Islet of Langerhans (tissue), 1 donor: ENCODE measurements at regions not wholly inside any gene's neighbourhood (a gene's known extent, or its start where the extent isn't known, plus 50 kb on each side); places are given as distances from the start of the nearest gene placed in this dataset.
"Not testable (repeated sequence)": the region's sequence is repeated elsewhere in the genome, so short reads cannot be mapped to it uniquely, and the experiment has no call there.

Experiments used
- FAIRE-seq: peaks from one replicate; lab custom pipeline; 2011; peaks lifted over from hg19 to GRCh38; lab: Jason Lieb, UNC

- no peak for FAIRE-seq
These were observed 750.4 kb downstream of the TENT5A start for GRCh38 chr6:81002126-81002525.

- FAIRE-seq: no peak
These were observed 761.2 kb downstream of the TENT5A start for GRCh38 chr6:80991316-80991715.

GRCh38 chr6:80988892-80989291 is 763.6 kb downstream of the TENT5A start:
- FAIRE-seq: no peak

GRCh38 chr6:80988286-80988685 is 764.2 kb downstream of the TENT5A start:
- no peak for FAIRE-seq

- FAIRE-seq: not testable (repeated sequence)
These were observed 771.3 kb downstream of the TENT5A start for GRCh38 chr6:80981226-80981625.

DNA sequence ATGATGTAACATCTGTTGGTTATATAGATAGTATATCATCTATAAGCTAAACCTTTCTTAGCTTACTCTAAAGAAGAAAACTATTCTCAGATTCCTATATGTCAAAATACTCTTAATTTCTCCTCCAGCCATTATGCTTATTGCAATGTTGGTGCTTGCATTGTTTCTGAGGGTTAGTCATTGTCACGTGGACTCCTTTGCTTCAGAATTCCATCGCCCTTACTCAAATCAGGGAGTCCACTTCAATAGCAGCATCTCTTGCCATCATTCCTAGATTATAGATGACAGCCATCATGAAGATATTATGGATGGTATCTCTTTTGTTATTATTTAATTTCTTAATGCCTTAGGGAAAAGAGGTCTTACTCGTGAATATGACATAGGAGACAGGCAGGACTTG is 776.1 kb downstream of the TENT5A start:
- no peak for FAIRE-seq

GRCh38 chr6:80974579-80974978 is 777.9 kb downstream of the TENT5A start:
- FAIRE-seq: no peak

DNA sequence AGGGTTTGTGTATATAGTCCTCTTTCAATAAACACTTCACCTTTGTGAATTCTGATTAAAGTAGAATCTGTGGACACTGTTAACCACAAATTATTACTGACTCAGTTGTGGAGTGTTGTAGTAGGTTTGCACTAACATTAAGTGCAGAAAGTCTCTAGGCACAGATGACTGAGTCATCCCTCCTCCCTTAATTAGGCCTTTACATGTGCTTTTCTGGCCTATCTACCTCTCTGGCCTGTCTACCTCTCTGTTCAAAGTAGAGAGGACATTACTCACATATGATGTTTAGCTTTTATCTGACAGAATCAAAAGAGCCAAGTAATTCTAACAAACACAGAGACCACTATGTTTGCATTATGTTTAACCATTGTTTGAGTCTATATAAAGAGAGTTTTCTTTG is 783.0 kb downstream of the TENT5A start:
- FAIRE-seq: peak; percentile 36

DNA sequence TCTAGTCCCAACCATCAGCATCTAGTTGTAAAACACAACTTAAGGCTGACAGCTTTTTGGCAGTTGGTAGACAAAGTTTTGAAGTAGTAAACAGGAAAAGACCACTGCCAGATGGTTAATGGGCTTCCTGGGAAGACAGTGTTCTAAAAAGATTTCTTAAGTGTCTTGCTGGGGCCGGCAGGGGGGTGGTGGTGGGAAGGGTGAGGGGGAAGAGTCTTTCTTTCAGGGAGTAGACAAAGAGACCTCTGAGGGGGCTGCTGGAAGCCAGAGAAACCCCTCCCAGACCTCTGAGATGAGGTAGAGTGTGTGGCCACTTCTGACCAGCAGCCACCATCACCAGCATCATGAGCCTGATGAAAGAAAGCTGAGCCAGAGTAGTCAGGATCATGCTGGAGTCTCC is 784.9 kb downstream of the TENT5A start:
- FAIRE-seq: no peak

GRCh38 chr6:80962382-80962781 is 790.1 kb downstream of the TENT5A start:
- FAIRE-seq: no peak

DNA sequence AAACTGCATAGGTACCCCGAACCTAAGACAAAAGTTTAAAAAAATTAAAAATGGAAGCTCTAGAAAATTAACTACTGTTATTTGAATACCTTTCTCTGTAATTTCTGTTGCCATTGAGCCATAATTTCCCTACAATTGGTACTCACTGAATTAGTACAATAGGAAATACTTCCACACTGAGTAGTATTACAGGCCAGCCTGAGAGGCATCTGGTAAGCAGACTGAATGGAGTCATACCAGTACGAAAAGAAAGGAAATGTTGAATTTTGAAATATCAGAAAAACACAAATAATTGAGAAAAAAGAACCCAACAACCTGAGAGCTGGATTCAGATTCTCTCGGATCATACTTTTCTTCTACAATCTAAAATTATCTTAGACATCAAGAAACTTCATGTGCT is 791.3 kb downstream of the TENT5A start:
- no peak for FAIRE-seq

DNA sequence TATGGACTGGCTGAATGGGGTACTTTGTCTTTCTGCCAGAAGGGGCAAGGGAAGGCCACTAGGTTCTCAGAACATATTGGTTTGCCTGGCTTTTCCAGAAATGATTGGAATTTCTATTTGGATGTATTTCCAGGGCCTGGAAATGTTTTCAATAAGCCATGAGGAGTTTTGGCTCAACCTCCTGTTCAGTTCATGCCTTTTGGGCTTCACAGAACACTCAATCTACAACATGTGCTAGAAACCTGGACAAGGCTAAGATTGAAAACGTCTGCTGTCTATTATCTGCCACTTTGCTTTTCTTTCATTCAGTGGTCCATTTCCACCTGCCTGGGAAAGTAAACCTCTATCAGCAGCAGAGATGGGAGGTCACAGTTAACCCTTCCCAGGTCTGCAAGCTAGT is 793.4 kb downstream of the TENT5A start:
- FAIRE-seq: no peak

DNA sequence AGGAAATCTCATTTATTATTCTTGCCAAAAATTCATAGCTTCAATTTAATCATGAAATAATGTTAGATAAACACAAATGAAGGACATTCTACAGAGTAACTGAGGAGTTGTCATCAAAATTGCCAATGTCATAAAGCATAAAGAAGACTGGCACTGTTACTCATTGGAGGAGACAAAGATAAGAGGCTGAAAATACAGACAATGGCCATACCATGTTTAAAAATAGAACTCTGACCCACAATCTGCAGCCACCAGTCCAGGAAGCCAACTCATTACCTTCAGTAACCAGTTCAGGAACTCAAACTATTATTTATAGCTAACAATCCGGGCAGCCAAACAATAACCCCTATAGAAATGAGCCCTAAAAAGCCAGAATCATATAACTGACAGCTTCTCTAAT is 795.6 kb downstream of the TENT5A start:
- FAIRE-seq: no peak

DNA sequence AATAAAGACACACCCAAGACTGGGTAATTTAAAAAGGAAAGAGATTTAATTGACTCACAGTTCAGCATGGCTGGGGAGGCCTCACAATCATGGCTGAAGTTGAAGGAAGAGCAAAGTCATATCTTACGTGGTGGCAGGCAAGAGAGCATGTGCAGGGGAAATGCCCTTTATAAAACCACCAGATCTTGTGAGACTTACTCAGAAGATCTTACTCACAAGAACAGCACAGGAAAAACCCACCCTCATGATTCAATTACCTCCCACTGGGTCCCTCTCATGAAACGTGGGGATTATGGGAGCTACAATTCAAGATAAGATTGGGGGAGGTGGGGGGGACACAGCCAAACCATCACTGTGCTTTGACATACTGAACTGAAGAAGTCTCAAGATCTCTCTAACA is 800.0 kb downstream of the TENT5A start:
- not testable (repeated sequence) for FAIRE-seq

- no peak for FAIRE-seq
These were observed 806.1 kb downstream of the TENT5A start for GRCh38 chr6:80946402-80946801.

GRCh38 chr6:80942911-80943310 is 809.6 kb downstream of the TENT5A start:
- FAIRE-seq: no peak

- FAIRE-seq: no peak
These were observed 811.5 kb downstream of the TENT5A start for GRCh38 chr6:80940976-80941375.

- no peak for FAIRE-seq
These were observed 811.9 kb downstream of the TENT5A start for GRCh38 chr6:80940571-80940970.

GRCh38 chr6:80939898-80940297 is 812.6 kb downstream of the TENT5A start:
- FAIRE-seq: no peak

- no peak for FAIRE-seq
These were observed 813.0 kb downstream of the TENT5A start for GRCh38 chr6:80939480-80939879.

GRCh38 chr6:80938131-80938530 is 814.4 kb downstream of the TENT5A start:
- FAIRE-seq: no peak

- FAIRE-seq: peak; percentile 36
These were observed 820.1 kb downstream of the TENT5A start for GRCh38 chr6:80932359-80932758.

GRCh38 chr6:80930376-80930775 is 822.1 kb downstream of the TENT5A start:
- no peak for FAIRE-seq

DNA sequence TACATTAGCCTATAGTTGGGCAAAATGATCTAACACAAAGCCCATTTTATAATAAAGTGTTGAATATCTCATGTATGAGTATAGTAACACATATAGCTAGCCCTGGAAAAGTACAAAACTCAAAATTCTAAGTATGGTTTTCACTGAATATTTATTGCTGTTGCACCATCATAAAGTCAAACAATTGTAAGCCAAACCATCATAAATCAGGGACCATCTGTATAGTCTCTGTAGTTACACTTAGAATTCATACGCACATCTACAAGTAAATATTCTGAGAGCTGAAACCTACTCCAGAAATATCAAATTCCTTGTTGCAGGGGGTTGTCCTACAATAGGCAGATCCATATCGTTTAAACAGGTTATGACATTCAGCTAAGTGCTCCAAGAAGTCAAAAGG is 817.3 kb downstream of the BCKDHB start:
- FAIRE-seq: no peak

DNA sequence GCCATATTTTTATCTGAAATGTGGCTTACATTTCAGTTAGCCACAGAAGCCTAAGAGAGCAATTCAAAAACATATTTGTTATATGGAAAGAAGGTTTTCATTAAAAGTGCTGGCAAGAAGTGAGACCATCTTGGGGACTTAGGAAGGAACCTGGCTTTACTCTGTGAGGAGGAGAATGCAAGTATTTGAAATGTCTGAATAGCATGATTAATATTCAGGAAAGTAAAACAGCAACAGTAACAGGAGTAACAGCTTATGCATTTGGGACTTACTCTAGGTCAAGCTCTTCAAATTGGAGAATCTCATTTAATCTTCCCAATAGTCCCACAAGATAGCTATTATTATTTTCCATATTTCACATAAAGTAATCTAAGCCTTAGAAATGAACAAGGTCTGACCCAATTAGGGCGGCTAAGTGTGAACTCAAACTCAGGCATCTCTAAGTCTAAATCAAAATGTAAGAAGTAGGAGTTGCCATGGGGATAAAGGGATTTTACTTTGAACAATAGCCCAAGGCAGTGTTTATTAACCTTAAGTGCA is 816.5 kb downstream of the BCKDHB start:
- no peak for FAIRE-seq
